Midbrain (tissue), 1 donor: ENCODE measurements at regions not wholly inside any gene's neighbourhood (a gene's known extent, or its start where the extent isn't known, plus 50 kb on each side); places are given as distances from the start of the nearest gene placed in this dataset.
A peak's percentile ranks its signal among the peaks of the same experiment; 100 is the strongest.

Experiments used
- DNase-seq: peaks from one replicate; lab custom pipeline; 2025; lab: John Stamatoyannopoulos, UW

GRCh38 chr3:72158639-72159326 lies 373.8 kb upstream of the PROK2 start:
- DNase-seq: no peak

GRCh38 chr3:72157748-72158638 lies 373.0 kb upstream of the PROK2 start:
- no peak for DNase-seq

DNA sequence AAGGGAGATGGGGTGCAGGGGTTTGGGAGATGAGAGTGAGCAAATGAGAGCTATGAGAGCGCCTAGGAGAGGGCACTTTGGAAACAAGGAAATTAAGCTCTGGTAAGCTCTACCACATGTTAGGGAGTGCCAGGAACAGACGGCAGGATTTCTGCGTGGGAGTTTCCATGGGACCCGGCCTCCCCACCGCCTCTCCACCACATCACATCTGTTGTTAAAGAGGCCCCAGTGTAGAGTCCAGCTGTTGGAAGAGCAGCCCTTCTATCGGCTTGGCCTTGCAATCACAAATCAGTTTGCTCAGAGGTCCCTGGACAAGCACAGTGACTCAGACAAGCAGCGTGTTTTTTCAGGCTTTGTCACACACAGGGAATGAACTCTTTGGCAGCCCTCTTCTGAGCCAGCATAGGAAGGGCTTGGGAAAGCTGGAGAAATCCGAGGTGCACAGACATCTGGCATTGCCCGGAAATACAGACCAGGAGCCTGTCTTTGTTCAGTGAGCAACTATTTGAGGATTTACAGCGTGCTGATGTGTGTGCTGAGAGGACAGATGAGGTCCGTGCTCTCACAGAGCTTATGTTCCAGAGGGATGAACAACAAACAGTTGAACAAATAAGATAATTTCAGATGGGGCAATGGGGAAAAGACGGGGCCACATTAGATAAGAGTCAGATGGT lies 370.6 kb upstream of the PROK2 start:
- peak; percentile 27 for DNase-seq

DNA sequence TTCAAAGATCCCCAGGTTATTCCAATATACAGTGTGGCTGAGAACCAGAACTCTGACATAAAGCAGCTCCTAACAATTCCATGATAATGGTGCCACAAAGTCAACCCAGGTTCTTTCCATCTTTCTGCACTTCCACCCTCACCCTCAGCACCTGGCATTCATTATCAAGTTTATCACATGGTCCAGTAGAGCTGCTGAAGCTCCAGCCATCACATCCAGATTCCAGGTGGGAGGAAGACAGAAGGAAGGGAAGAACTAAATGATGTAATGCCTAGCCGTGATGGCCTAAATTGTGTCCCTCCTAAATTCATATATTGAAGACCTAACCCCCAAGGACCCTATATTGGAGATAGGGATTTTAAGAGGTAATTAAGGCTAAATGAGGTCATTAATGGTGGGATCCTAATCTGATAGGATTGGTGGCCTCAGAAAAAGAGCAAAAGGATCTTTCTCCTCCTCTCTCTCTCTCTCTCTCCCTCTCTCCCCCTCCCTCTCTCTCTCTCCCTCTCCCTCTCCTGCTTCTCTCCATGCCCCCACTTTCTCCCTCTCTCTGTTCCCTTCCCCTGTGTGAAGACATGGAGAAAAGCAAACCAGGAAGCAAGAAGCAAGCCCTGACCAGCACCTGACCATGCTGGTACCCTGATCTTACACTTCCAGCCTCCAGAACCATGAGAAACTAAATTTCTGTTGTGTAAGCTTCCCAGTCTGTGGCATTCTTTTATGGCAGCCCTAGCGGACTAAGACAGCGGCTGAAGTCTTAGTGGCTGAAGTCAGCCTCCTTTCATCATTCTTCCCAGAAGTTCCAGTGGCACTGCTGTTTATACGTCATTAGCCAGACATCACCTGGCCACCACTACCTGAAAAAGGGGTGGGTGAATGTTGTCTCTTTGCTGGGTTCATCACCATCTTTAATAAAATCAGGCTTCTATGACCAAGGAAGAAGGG lies 369.7 kb upstream of the PROK2 start:
- no peak for DNase-seq

DNA sequence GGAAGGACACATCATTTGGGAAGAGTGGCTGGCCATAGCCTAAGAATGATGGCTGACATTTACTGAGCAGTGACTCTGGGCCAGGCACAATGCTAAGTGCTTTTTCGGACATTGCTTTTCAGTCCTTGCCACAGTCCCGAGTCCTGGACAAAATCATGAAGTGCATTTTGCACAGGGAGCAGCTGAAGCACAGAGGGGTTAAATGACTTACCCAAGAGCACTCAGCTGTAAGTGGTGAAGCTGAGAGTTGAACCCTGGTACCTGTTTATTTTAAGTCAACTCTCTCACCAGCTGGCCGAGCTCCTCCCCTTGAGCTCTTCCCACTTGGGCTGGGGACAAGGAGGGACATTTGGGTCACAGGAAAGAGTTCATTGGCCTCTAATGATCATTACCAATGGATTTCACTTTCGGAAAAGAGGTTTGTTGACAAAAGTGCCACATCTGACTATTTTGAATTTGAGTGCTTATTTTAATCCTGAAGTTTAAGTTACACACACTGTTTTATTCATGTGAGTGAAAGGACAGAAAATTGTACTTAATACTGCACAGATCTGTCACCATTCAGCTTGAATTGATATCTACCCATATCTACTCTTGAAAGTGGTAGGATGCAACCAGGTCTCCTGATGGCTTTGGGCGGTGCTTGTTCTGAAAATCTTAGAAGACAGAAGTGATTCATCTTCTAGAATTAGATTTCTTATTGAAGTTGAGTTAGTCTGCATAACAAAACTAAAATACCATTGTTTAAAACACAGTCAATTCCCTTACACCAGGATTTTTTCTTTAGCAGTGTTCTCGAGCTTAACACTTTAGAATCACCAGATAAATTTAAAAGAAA lies 368.7 kb upstream of the PROK2 start:
- DNase-seq: no peak

GRCh38 chr3:72152551-72153476 lies 367.9 kb upstream of the PROK2 start:
- DNase-seq: peak; percentile 83

GRCh38 chr3:72151465-72152238 lies 366.7 kb upstream of the PROK2 start:
- DNase-seq: no peak

GRCh38 chr3:72150634-72151412 lies 365.9 kb upstream of the PROK2 start:
- DNase-seq: no peak

DNA sequence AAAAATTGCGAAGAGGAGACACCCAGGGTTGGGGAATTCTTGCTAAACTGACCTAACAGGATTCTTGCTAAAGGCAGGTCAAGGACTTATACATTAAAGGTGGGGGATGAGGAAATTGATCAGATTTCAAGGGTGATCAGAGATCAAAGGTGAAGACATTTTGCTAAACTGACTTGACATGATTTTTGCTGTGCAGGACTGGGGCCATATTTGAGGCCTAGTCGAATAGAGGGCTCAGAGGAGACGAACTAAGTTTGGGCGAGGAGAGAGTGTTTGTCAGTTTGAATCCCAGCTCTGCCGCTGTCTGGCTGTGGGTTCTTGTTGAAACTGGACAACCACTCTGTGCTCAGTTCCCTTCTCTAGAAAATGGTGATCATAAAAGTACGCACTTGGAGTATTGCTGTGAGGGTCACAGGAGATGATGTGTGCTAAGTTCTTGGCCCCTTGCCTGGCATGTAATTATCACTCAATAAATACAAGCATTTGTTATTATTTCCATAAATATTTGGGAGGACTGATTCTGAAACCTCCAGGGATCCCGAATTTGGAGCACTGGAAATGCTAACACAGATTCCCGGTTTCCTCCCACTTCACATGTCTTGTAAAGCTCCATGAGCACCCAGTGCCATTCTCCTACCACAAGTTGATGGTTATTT lies 364.8 kb upstream of the PROK2 start:
- DNase-seq: no peak

DNA sequence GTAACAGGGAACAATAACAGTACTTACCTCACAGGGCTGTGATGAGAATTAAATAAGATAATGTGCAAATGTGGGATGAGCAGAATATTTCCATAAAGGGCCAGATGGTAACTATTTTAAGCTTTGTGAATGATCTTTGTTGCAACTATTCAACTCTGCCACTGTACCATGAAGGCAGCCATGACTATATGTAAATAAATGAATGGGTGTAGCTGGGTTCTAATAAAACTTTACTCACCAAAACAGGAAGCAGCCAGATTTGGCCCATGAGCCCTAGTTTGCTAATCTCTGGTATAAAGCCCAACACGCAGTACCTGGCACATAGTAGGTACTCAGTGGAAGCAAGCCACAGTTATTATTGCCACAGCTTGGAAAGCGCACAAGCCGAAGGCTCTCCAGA lies 362.7 kb upstream of the PROK2 start:
- DNase-seq: no peak

DNA sequence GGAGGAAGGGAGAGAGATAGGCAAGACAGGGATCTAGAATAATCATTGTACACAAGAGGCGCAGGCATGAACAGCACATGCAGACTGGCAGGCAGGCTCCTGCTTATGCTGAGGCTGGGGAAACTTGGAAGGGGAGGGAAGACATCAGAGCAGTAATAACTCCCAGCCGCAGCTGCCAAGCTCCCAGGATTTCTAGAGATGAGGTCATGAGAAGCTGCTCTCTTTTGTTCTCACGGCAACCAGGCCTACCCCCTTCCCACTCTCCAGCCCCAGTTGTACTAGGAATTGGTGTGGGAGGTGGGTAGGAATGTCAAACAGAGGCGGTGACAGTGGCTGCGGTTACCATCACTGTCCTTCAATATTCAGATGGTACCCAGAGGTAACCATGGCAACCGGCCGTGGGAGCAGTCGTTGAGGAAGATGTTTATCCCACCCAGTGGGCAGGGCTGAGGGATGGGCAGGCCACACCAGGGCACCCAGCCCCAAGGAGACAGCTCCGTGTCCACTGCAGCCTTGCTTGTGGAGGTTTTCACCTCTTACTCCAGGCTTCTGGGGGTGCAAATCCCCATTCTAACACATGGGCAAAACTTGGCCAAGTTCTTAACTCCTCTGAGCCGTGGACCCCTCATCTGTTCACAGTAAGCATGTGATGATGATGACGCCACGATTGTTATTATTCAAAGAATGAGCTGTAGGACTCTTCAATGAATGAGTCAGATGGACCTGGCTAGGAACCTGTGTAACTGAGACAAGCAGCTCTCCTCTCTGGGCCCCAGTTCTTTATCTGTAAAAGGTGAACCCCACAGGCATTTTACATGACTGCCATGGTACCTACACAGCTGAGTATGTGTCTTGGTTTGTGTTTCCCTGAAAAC lies 360.8 kb upstream of the PROK2 start:
- peak; percentile 8 for DNase-seq

- DNase-seq: no peak
Measured at GRCh38 chr3:72144773-72145505, 360.0 kb upstream of the PROK2 start.

GRCh38 chr3:72143966-72144717 lies 359.2 kb upstream of the PROK2 start:
- DNase-seq: no peak

GRCh38 chr3:72143322-72143721 lies 358.4 kb upstream of the PROK2 start:
- DNase-seq: no peak

- DNase-seq: no peak
Measured at GRCh38 chr3:72142028-72142427, 357.1 kb upstream of the PROK2 start.
